Islet precursor cell (in vitro differentiated cells): ENCODE measurements at regions not wholly inside any gene's neighbourhood (a gene's known extent, or its start where the extent isn't known, plus 50 kb on each side); places are given as distances from the start of the nearest gene placed in this dataset.

Experiments
- DNase-seq: peaks from one replicate; pipeline ENCODE4 v3.0.0-alpha.2; 2018

GRCh38 chr3:81439108-81439507 is 322.3 kb downstream of the GBE1 start:
- DNase-seq, result no peak

GRCh38 chr3:81437683-81438082 is 323.8 kb downstream of the GBE1 start:
- no peak for DNase-seq

GRCh38 chr3:81436182-81436581 is 325.3 kb downstream of the GBE1 start:
- no peak for DNase-seq

- no peak for DNase-seq
Observed at GRCh38 chr3:81435050-81435449, 326.4 kb downstream of the GBE1 start.

GRCh38 chr3:81434161-81434560 is 327.3 kb downstream of the GBE1 start:
- DNase-seq, result no peak

GRCh38 chr3:81433675-81434074 is 327.8 kb downstream of the GBE1 start:
- no peak for DNase-seq

GRCh38 chr3:81432456-81432855 is 329.0 kb downstream of the GBE1 start:
- DNase-seq, result no peak

GRCh38 chr3:81426826-81427577 is 334.4 kb downstream of the GBE1 start:
- no peak for DNase-seq

GRCh38 chr3:81425198-81425868 is 336.1 kb downstream of the GBE1 start:
- DNase-seq, result no peak

- DNase-seq, result no peak
Observed at GRCh38 chr3:81419228-81419627, 342.2 kb downstream of the GBE1 start.

GRCh38 chr3:81416812-81417211 is 344.6 kb downstream of the GBE1 start:
- DNase-seq, result no peak

GRCh38 chr3:81406318-81406717 is 355.1 kb downstream of the GBE1 start:
- DNase-seq, result no peak

- DNase-seq, result peak; percentile 51
Observed at GRCh38 chr3:81395739-81396513, 365.5 kb downstream of the GBE1 start.

GRCh38 chr3:81394651-81395524 is 366.6 kb downstream of the GBE1 start:
- no peak for DNase-seq

GRCh38 chr3:81393251-81393650 is 368.2 kb downstream of the GBE1 start:
- DNase-seq, result no peak

GRCh38 chr3:81390796-81391195 is 370.6 kb downstream of the GBE1 start:
- no peak for DNase-seq

GRCh38 chr3:81388191-81388590 is 373.3 kb downstream of the GBE1 start:
- DNase-seq, result no peak

GRCh38 chr3:81382470-81382869 is 379.0 kb downstream of the GBE1 start:
- no peak for DNase-seq

- DNase-seq, result no peak
Observed at GRCh38 chr3:81380234-81380633, 381.2 kb downstream of the GBE1 start.

GRCh38 chr3:81378552-81379293 is 382.7 kb downstream of the GBE1 start:
- no peak for DNase-seq

- DNase-seq, result no peak
Observed at GRCh38 chr3:81375921-81376320, 385.5 kb downstream of the GBE1 start.

- DNase-seq, result no peak
Observed at GRCh38 chr3:81364411-81364810, 397.0 kb downstream of the GBE1 start.
